ENCODE measurements at regions not wholly inside any gene's neighbourhood (a gene's known extent, or its start where the extent isn't known, plus 50 kb on each side); places are given as distances from the start of the nearest gene placed in this dataset.

DNA sequence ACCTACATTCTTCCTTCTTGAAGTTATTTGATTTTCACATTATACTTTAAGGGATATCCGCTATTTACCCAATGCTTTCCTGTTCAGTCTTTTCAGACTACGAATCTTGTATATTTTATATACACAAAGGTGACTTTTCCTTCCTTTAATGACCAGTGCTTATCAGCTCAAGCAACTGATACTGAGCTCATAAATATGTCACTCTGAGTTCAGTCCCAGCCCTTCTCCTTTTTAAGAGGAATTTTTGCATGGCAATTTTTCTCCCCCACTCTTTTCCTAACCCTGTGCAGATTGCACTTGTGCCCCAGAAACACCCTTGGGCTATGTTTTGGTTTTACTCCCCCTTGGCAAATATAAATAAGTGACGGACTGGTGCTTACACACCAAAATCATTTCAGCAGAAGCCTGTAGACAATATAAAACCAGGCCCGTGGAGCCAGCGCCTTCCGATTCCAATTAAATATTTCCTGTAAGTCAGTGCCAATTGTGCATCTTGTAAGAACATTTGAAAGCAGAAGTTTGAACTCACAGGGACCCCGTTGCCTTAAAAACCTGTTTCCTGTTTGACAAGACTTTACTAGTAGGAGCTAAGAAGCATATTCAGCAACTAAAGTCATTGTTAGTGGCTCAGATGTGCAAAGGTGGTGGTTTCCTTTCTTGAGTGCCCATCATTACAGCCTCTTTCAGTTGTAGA, 66.3 kb upstream of the GATA6 start:
- ATAC-seq (ENCODE audit: low read depth) = no peak
- no peak for DNase-seq (ENCODE audit: low spot score)
- Histone ChIP-seq H3K27me3 (ENCODE audit: insufficient read depth, poor library complexity, severe bottlenecking) (no peaks in the 10 kb centered on the region), H3K36me3 (ENCODE audit: low read depth) (no peaks in the 10 kb centered on the region), H3K4me3 (ENCODE audit: severe bottlenecking) (no peak overlapping the region), H3K9me3 (ENCODE audit: severe bottlenecking) (no peaks in the 10 kb centered on the region), H3K27ac (ENCODE audit: poor library complexity, severe bottlenecking) (no peak overlapping the region), H3K4me1 (ENCODE audit: insufficient read depth, poor library complexity, severe bottlenecking) (no peaks in the 10 kb centered on the region)
- TF ChIP-seq, protein P1, sequence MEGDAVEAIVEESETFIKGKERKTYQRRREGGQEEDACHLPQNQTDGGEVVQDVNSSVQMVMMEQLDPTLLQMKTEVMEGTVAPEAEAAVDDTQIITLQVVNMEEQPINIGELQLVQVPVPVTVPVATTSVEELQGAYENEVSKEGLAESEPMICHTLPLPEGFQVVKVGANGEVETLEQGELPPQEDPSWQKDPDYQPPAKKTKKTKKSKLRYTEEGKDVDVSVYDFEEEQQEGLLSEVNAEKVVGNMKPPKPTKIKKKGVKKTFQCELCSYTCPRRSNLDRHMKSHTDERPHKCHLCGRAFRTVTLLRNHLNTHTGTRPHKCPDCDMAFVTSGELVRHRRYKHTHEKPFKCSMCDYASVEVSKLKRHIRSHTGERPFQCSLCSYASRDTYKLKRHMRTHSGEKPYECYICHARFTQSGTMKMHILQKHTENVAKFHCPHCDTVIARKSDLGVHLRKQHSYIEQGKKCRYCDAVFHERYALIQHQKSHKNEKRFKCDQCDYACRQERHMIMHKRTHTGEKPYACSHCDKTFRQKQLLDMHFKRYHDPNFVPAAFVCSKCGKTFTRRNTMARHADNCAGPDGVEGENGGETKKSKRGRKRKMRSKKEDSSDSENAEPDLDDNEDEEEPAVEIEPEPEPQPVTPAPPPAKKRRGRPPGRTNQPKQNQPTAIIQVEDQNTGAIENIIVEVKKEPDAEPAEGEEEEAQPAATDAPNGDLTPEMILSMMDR (IDR thresholded peaks at IDR 0.05; ENCODE audit: poor library complexity, severe bottlenecking) = no peak

DNA sequence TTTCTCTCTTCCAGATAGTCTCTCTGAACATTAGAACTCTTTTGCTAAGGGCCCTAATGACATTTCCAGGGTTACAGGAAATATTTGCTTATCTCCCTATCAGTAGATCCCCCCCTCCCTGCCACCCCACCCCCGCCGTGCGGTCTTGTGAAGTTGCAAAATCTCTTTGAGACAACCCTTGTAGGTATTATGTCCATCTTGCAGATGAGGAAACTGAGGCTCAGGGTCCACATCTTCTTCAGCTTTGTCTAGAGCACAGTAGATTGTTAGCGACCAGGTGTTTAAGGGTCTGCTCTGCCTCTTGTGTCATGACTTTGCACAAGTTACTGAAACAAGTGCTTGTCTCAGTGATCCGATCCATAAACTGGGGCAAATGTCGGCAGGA, 65.8 kb upstream of the GATA6 start:
- H3K27ac ChIP-seq (ENCODE audit: poor library complexity, severe bottlenecking) = no peak overlapping the region
- no peak overlapping the region for H3K4me3 ChIP-seq (ENCODE audit: severe bottlenecking)
- no peaks in the 10 kb centered on the region for H3K9me3 ChIP-seq (ENCODE audit: severe bottlenecking)
- no peaks in the 10 kb centered on the region for H3K36me3 ChIP-seq (ENCODE audit: low read depth)
- TF ChIP-seq, protein P1 (IDR thresholded peaks at IDR 0.05; ENCODE audit: poor library complexity, severe bottlenecking) = no peak
- no peaks in the 10 kb centered on the region for H3K4me1 ChIP-seq (ENCODE audit: insufficient read depth, poor library complexity, severe bottlenecking)
- ATAC-seq (ENCODE audit: low read depth) (no peak), DNase-seq (ENCODE audit: low spot score) (no peak)
- H3K27me3 ChIP-seq (ENCODE audit: insufficient read depth, poor library complexity, severe bottlenecking) = no peaks in the 10 kb centered on the region

DNA sequence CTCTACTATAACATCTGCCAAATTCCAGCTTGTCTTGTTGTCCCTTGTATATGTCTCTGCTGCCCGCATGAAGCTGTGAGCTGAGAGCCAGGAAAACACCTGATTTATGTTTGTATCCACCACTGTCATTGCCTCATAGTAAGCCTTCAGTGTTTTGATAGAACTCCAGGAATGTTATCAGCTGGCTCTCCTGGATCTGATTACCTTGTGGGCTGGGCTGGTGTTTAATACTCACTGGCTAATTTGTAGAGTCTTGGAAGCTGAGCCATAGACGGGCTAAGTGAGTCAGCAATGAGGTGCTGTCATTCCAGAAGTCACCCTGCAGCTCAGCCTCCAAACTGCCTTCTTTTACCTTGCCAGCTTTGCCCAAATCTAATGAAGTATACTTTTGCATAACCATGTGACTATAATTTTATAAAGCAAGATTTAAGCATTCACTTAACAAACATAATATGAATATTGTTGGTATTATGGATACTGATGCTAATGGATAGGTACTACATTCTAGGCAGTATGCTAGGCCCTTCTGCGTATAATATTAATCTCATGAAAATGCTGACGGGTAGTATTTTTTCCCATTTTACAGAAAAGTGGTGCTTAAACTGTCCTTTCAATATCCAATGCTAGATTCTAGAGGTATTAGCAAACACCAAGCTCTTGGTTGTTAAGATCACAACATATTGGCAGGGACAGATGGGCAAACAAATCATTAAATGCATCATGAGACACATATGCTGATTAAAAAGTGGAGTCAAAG, 62.7 kb upstream of the GATA6 start:
- peak; percentile 93 for ATAC-seq (ENCODE audit: low read depth)
- Histone ChIP-seq H3K4me1 (ENCODE audit: insufficient read depth, poor library complexity, severe bottlenecking) (no peaks in the 10 kb centered on the region), H3K4me3 (ENCODE audit: severe bottlenecking) (no peak overlapping the region), H3K9me3 (ENCODE audit: severe bottlenecking) (no peaks in the 10 kb centered on the region), H3K27ac (ENCODE audit: poor library complexity, severe bottlenecking) (no peak overlapping the region), H3K27me3 (ENCODE audit: insufficient read depth, poor library complexity, severe bottlenecking) (no peaks in the 10 kb centered on the region), H3K36me3 (ENCODE audit: low read depth) (no peaks in the 10 kb centered on the region)
- DNase-seq (ENCODE audit: low spot score) = no peak
- TF ChIP-seq, protein P1 (IDR thresholded peaks at IDR 0.05; ENCODE audit: poor library complexity, severe bottlenecking) = no peak

DNA sequence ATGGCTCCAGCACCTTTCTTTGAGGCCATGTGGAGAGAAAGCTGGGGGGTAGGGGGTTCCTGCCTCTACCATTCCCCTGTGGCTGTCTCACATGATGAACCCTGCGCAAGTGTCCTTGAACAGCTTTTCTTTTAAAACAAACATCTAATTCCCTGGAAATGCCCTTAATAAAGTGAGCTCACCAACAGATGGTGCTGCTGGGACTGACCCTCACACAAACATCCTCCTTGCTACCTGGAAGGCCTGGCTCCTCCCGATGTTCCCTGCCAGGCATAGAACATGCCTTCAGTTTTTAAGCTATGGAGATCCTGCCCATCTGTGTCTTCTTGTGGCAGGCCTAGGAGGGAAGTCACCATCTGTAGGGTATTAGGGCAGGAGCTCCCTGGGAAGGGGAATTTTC, 60.7 kb upstream of the GATA6 start:
- ATAC-seq (ENCODE audit: low read depth) (no peak), DNase-seq (ENCODE audit: low spot score) (no peak)
- H3K9me3 ChIP-seq (ENCODE audit: severe bottlenecking) = no peaks in the 10 kb centered on the region
- no peak overlapping the region for H3K27ac ChIP-seq (ENCODE audit: poor library complexity, severe bottlenecking)
- no peaks in the 10 kb centered on the region for H3K36me3 ChIP-seq (ENCODE audit: low read depth)
- TF ChIP-seq, protein P1 (IDR thresholded peaks at IDR 0.05; ENCODE audit: poor library complexity, severe bottlenecking) = peak; percentile 40
- H3K27me3 ChIP-seq (ENCODE audit: insufficient read depth, poor library complexity, severe bottlenecking) = no peaks in the 10 kb centered on the region
- H3K4me3 ChIP-seq (ENCODE audit: severe bottlenecking) = no peak overlapping the region
- no peaks in the 10 kb centered on the region for H3K4me1 ChIP-seq (ENCODE audit: insufficient read depth, poor library complexity, severe bottlenecking)

DNA sequence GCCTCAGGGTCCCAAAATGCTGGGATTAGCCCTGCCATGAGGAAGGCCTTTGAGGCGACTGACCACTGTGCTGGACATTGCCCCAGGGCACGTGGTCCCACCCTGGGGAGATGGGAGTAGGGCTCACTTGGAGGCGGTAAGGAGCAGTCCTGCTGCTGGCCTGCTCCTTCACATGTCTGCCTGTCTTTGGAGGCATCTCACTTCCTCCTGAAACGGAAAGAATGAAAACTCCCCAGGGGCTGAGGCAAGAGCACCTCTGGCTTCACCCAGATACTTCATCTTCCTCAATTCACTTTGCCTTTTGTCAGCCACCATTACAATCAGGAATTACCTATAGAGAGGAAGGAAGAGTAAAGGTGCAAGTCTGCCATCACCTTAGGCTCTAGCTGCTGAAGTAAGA, 59.9 kb upstream of the GATA6 start:
- ATAC-seq (ENCODE audit: low read depth) (no peak), DNase-seq (ENCODE audit: low spot score) (no peak)
- Histone ChIP-seq H3K27ac (ENCODE audit: poor library complexity, severe bottlenecking) (no peak overlapping the region), H3K9me3 (ENCODE audit: severe bottlenecking) (no peaks in the 10 kb centered on the region), H3K4me3 (ENCODE audit: severe bottlenecking) (no peak overlapping the region), H3K36me3 (ENCODE audit: low read depth) (no peaks in the 10 kb centered on the region), H3K27me3 (ENCODE audit: insufficient read depth, poor library complexity, severe bottlenecking) (no peaks in the 10 kb centered on the region), H3K4me1 (ENCODE audit: insufficient read depth, poor library complexity, severe bottlenecking) (no peaks in the 10 kb centered on the region)
- TF ChIP-seq, protein P1 (IDR thresholded peaks at IDR 0.05; ENCODE audit: poor library complexity, severe bottlenecking) = no peak
